Hepatocyte (in vitro differentiated cells): ENCODE measurements at regions not wholly inside any gene's neighbourhood (a gene's known extent, or its start where the extent isn't known, plus 50 kb on each side); places are given as distances from the start of the nearest gene placed in this dataset.

Experiments used
- DNase-seq: peaks from one replicate; pipeline ENCODE4 v3.0.0-alpha.2; 2016; ENCODE audit warnings: low spot score
- H2AFZ ChIP-seq: fragments of 200-600 bp; sonication (generic); 2 replicates; pipeline ENCODE4 v1.6.0; 2016; ENCODE audit warnings: antibody characterized with exemption, mild to moderate bottlenecking
- H3K27ac ChIP-seq: fragments of 200-600 bp; sonication (generic); 2 replicates; pipeline ENCODE4 v1.5.1; 2016; ENCODE audit warnings: mild to moderate bottlenecking
- H3K27me3 ChIP-seq: fragments of 200-600 bp; sonication (generic); 2 replicates; pipeline ENCODE4 v1.6.1; 2016
- H3K36me3 ChIP-seq: fragments of 200-600 bp; sonication (generic); replicated peaks from 2 replicates; pipeline ENCODE4 v1.5.1; 2016; ENCODE audit warnings: low read depth; ENCODE audit not compliant: insufficient read depth
- H3K4me1 ChIP-seq: fragments of 200-600 bp; sonication (generic); 2 replicates; pipeline ENCODE4 v1.5.1; 2016; ENCODE audit warnings: mild to moderate bottlenecking, moderate library complexity; ENCODE audit not compliant: insufficient read depth
- H3K4me2 ChIP-seq: fragments of 200-600 bp; sonication (generic); 2 replicates; pipeline ENCODE4 v1.6.0; 2016
- H3K4me3 ChIP-seq: fragments of 200-600 bp; sonication (generic); 2 replicates; pipeline ENCODE4 v1.5.1; 2016; ENCODE audit warnings: mild to moderate bottlenecking
- H3K79me2 ChIP-seq: fragments of 200-600 bp; sonication (generic); 2 replicates; pipeline ENCODE4 v1.6.0; 2017; ENCODE audit warnings: mild to moderate bottlenecking
- H3K9me2 ChIP-seq: fragments of 200-600 bp; sonication (generic); replicated peaks from 2 replicates; pipeline ENCODE4 v1.6.0; 2017; ENCODE audit warnings: mild to moderate bottlenecking; ENCODE audit not compliant: insufficient read depth
- H3K9me3 ChIP-seq: fragments of 200-600 bp; sonication (generic); 2 replicates; pipeline ENCODE4 v1.5.1; 2016; ENCODE audit warnings: low read depth, mild to moderate bottlenecking
- H4K20me1 ChIP-seq: fragments of 200-600 bp; sonication (generic); 2 replicates; pipeline ENCODE4 v1.6.0; 2016; ENCODE audit warnings: mild to moderate bottlenecking; ENCODE audit not compliant: insufficient read depth, poor library complexity, severe bottlenecking
- EZH2 ChIP-seq: fragments of 200-600 bp; sonication (generic); IDR thresholded peaks from 2 replicates; pipeline ENCODE4 v1.6.1; 2016; ENCODE audit warnings: antibody characterized with exemption, mild to moderate bottlenecking, borderline replicate concordance
- EZH2phosphoT487 ChIP-seq: fragments of 200-600 bp; sonication (generic); IDR thresholded peaks from one replicate; pipeline ENCODE4 v1.6.1; 2018; ENCODE audit warnings: antibody characterized with exemption, mild to moderate bottlenecking, low read depth, moderate library complexity; ENCODE audit not compliant: unreplicated experiment, severe bottlenecking
- WGBS: methylation state at CpG from one replicate; pipeline ENCODE4 v1.1.6; 2016; ENCODE audit warnings: low lambda C conversion rate; ENCODE audit errors: missing lambda C conversion rate; 5-methylcytosine and 5-hydroxymethylcytosine counted together
- TF ChIP-seq, protein P1 (sequence below): fragments of 200-600 bp; sonication (generic); IDR thresholded peaks from 2 replicates; pipeline ENCODE4 v1.5.1; 2016; ENCODE audit warnings: antibody characterized with exemption, mild to moderate bottlenecking; ENCODE audit not compliant: poor library complexity

DNA sequence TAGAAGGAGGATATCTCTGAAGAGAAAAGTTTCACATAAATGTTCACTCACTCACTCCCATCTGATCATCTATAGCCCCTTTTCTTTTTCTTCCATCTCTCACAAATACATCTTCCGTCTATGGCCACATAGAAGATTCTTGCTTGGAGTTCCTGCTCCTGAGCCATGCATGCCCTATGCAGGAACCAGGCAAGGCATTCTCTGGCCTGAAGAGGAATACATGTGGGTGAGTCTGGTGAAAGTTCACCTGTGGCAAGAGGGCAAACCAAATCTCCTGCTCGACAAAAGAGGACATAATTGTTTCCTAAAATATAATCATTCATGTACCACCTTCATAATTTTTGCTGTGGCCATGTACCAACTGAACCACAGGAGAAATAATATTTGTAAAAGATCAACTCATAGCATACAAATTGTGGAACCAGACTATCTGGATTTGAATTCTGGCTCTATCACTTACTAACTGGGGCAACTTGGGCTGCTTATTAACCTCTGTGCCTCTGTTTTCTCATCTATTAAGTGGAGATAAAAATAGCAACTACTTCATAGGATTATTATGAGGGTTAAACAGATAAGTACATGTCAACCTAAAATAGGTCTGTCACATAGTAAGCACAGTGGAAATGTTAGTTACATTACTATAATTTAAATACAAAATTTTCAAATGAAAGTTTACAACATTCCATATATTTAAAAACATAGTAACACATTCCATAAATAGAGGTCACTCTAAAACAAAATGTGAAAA, 121.2 kb upstream of the NFIB start:
- Histone ChIP-seq H3K4me1 (no peaks in the 10 kb centered on the region), H3K9me2 (no peaks in the 10 kb centered on the region), H3K36me3 (no peaks in the 10 kb centered on the region), H3K27me3 (no peaks in the 10 kb centered on the region), H3K4me3 (no peak overlapping the region), H4K20me1 (no peaks in the 10 kb centered on the region), H3K27ac (no peak overlapping the region), H2AFZ (no peak overlapping the region), H3K9me3 (no peaks in the 10 kb centered on the region), H3K79me2 (no peaks in the 10 kb centered on the region), H3K4me2 (no peak overlapping the region)
- WGBS, result 85% methylated on average over 2 of the region's 2 CpGs
- TF ChIP-seq EZH2 (no peak), EZH2phosphoT487 (no peak)
- TF ChIP-seq, protein P1, sequence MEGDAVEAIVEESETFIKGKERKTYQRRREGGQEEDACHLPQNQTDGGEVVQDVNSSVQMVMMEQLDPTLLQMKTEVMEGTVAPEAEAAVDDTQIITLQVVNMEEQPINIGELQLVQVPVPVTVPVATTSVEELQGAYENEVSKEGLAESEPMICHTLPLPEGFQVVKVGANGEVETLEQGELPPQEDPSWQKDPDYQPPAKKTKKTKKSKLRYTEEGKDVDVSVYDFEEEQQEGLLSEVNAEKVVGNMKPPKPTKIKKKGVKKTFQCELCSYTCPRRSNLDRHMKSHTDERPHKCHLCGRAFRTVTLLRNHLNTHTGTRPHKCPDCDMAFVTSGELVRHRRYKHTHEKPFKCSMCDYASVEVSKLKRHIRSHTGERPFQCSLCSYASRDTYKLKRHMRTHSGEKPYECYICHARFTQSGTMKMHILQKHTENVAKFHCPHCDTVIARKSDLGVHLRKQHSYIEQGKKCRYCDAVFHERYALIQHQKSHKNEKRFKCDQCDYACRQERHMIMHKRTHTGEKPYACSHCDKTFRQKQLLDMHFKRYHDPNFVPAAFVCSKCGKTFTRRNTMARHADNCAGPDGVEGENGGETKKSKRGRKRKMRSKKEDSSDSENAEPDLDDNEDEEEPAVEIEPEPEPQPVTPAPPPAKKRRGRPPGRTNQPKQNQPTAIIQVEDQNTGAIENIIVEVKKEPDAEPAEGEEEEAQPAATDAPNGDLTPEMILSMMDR, result no peak
- DNase-seq, result no peak

DNA sequence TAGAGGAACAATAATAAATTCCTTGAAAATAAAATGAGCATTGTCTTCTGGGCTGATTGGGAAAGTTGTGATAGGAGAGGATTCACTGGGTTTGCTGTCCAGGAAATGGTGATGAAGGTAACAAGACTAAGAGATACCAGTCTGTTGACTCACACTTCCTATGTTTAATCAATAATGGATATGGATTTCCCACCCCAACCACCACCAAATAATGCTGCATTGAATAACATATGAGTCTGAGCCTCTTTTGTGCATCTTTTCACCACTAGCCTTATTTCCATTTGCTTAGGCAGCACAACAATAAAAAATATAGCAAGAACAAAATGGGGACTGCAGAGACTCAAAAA, 120.2 kb upstream of the NFIB start:
- Histone ChIP-seq H4K20me1 (no peaks in the 10 kb centered on the region), H3K9me2 (no peaks in the 10 kb centered on the region), H3K36me3 (no peaks in the 10 kb centered on the region), H2AFZ (no peak overlapping the region), H3K9me3 (no peaks in the 10 kb centered on the region), H3K4me2 (no peak overlapping the region), H3K27ac (no peak overlapping the region), H3K4me1 (no peaks in the 10 kb centered on the region), H3K4me3 (no peak overlapping the region), H3K79me2 (no peaks in the 10 kb centered on the region), H3K27me3 (no peaks in the 10 kb centered on the region)
- TF ChIP-seq, protein P1, result no peak
- TF ChIP-seq EZH2phosphoT487 (no peak), EZH2 (no peak)
- no peak for DNase-seq

DNA sequence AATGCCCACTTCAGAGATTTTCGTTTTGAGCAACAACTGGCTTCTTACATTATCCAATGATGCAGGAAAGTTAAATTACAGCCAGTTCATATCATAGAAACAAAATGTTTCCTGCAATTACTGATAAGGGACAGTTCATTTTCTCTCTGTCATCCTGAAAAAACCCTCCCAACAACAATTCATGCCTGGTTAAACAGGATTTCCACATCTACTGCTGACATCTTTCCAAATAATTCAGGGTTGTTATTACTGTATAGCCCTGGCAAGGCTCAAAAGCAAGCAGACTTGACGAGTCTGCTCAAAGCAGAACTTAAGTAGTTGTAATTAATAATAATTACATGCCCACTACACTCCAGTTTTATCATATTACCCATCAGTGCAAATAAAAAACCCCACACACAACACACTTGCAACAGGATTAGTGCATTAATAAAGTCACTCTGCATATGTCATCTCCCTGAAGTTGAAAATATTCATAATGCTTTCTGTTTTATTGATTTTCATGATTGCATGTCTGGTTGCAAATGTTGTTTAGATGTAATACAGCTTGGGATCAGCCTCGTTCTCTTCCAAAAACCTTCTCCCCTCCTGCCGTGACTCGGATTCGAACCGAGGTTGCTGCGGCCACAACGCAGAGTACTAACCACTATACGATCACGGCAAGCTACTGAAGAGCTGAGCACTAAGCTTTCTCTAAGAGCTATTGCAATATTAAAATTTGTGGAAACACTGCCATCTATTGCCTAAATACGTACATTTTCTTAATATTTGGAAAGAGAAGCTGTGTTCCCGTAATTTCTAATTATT, 119.6 kb upstream of the NFIB start:
- Histone ChIP-seq H3K4me1 (no peaks in the 10 kb centered on the region), H3K27me3 (no peaks in the 10 kb centered on the region), H3K9me3 (no peaks in the 10 kb centered on the region), H3K27ac (peak overlapping the region; percentile 17), H3K4me3 (no peak overlapping the region), H2AFZ (no peak overlapping the region), H4K20me1 (no peaks in the 10 kb centered on the region), H3K79me2 (no peaks in the 10 kb centered on the region), H3K9me2 (no peaks in the 10 kb centered on the region), H3K4me2 (peak overlapping the region; percentile 58), H3K36me3 (no peaks in the 10 kb centered on the region)
- peak; percentile 58 for DNase-seq
- TF ChIP-seq, protein P1, result peak; percentile 54
- TF ChIP-seq EZH2phosphoT487, result no peak
- TF ChIP-seq EZH2, result no peak
- WGBS, result 51% methylated on average over 13 of the region's 13 CpGs
